ENCODE measurements at regions not wholly inside any gene's neighbourhood (a gene's known extent, or its start where the extent isn't known, plus 50 kb on each side); places are given as distances from the start of the nearest gene placed in this dataset.

DNA sequence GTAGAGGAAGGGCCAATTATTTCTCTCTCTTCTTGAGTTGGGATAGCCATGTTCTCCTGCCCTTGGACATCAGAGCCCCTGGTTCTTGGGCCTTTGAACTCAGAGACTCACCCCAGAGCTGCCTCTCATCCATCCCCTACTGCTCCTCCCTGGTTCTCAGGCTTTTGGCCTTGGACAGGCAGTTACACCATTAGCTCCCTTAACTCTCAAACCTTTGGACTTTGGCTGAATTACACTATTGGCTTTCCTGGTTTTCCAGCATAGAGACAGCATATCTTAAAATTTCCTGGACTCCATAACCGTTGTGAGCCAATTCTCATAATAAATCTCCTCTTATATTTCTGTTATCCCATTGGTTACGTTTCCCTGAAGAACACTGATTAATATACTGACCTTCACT is 63.7 kb upstream of the CHL1 start:
- no peak for DNase-seq (ENCODE audit: low read depth)

- no peak for DNase-seq (ENCODE audit: low read depth)
These were observed 55.7 kb upstream of the CHL1 start for GRCh38 chr3:140748-141330.
